Hepatocyte (in vitro differentiated cells): ENCODE measurements at regions not wholly inside any gene's neighbourhood (a gene's known extent, or its start where the extent isn't known, plus 50 kb on each side); places are given as distances from the start of the nearest gene placed in this dataset.
"Not testable (repeated sequence)": the region's sequence is repeated elsewhere in the genome, so short reads cannot be mapped to it uniquely, and the experiment has no call there.

ENCODE experiments used
- CTCF ChIP-seq: fragments of 200-600 bp; sonication (generic); IDR thresholded peaks from 2 replicates; pipeline ENCODE4 v1.5.1; 2016; ENCODE audit warnings: antibody characterized with exemption, mild to moderate bottlenecking; ENCODE audit not compliant: poor library complexity
- EZH2 ChIP-seq: fragments of 200-600 bp; sonication (generic); IDR thresholded peaks from 2 replicates; pipeline ENCODE4 v1.6.1; 2016; ENCODE audit warnings: antibody characterized with exemption, mild to moderate bottlenecking, borderline replicate concordance
- EZH2phosphoT487 ChIP-seq: fragments of 200-600 bp; sonication (generic); IDR thresholded peaks from one replicate; pipeline ENCODE4 v1.6.1; 2018; ENCODE audit warnings: antibody characterized with exemption, mild to moderate bottlenecking, low read depth, moderate library complexity; ENCODE audit not compliant: unreplicated experiment, severe bottlenecking

DNA sequence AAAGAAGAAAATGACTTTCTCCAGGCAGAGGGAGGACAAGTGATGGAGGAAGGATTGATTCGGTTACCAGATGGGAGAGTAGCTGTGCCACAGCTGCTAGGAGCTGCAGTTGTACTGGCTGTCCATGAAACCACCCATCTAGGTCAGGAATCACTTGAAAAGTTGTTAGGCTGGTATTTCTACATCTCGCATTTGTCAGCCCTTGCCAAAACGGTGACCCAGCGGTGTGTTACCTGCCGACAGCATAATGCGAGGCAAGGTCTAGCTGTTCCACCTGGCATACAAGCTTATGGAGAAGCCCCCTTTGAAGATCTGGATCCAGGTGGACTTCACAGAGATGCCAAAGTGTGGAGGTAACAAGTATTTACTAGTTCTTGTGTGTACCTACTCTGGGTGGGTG, 238.7 kb downstream of the NAP1L3 start:
- TF ChIP-seq CTCF, EZH2, EZH2phosphoT487: not testable (repeated sequence)
